Amniotic stem cell (primary cell): ENCODE measurements at regions not wholly inside any gene's neighbourhood (a gene's known extent, or its start where the extent isn't known, plus 50 kb on each side); places are given as distances from the start of the nearest gene placed in this dataset.

Source experiments
- DNase-seq: peaks from one replicate; lab custom pipeline; 2025; lab: John Stamatoyannopoulos, UW

- no peak for DNase-seq
These were observed 192.9 kb downstream of the KLF5 start for GRCh38 chr13:73251626-73252265.

- no peak for DNase-seq
These were observed 191.3 kb downstream of the KLF5 start for GRCh38 chr13:73250061-73250460.

- DNase-seq = no peak
These were observed 190.1 kb downstream of the KLF5 start for GRCh38 chr13:73248711-73249580.

- no peak for DNase-seq
These were observed 189.3 kb downstream of the KLF5 start for GRCh38 chr13:73248154-73248553.

GRCh38 chr13:73245246-73245645 lies 186.4 kb downstream of the KLF5 start:
- no peak for DNase-seq

GRCh38 chr13:73244467-73244866 lies 185.7 kb downstream of the KLF5 start:
- DNase-seq = no peak

- no peak for DNase-seq
These were observed 183.8 kb downstream of the KLF5 start for GRCh38 chr13:73242515-73243015.

- DNase-seq = no peak
These were observed 181.4 kb downstream of the KLF5 start for GRCh38 chr13:73240193-73240592.

- no peak for DNase-seq
These were observed 176.6 kb downstream of the KLF5 start for GRCh38 chr13:73235385-73235784.

GRCh38 chr13:73231471-73231870 lies 172.7 kb downstream of the KLF5 start:
- DNase-seq = no peak

GRCh38 chr13:73230716-73231115 lies 171.9 kb downstream of the KLF5 start:
- DNase-seq = no peak

GRCh38 chr13:73228546-73228945 lies 169.7 kb downstream of the KLF5 start:
- DNase-seq = no peak

GRCh38 chr13:73225990-73226389 lies 167.2 kb downstream of the KLF5 start:
- DNase-seq = no peak

- no peak for DNase-seq
These were observed 165.9 kb downstream of the KLF5 start for GRCh38 chr13:73224703-73225102.

- no peak for DNase-seq
These were observed 164.6 kb downstream of the KLF5 start for GRCh38 chr13:73223372-73223781.

- no peak for DNase-seq
These were observed 164.0 kb downstream of the KLF5 start for GRCh38 chr13:73222627-73223305.

- no peak for DNase-seq
These were observed 162.3 kb downstream of the KLF5 start for GRCh38 chr13:73220966-73221720.

- no peak for DNase-seq
These were observed 159.4 kb downstream of the KLF5 start for GRCh38 chr13:73218181-73218580.

GRCh38 chr13:73216381-73216831 lies 157.6 kb downstream of the KLF5 start:
- DNase-seq = no peak

- DNase-seq = peak; percentile 37
These were observed 157.0 kb downstream of the KLF5 start for GRCh38 chr13:73215823-73216222.

GRCh38 chr13:73212482-73212881 lies 153.7 kb downstream of the KLF5 start:
- DNase-seq = no peak
